ENCODE measurements at regions not wholly inside any gene's neighbourhood (a gene's known extent, or its start where the extent isn't known, plus 50 kb on each side); places are given as distances from the start of the nearest gene placed in this dataset.
A peak's percentile ranks its signal among the peaks of the same experiment; 100 is the strongest.

DNA sequence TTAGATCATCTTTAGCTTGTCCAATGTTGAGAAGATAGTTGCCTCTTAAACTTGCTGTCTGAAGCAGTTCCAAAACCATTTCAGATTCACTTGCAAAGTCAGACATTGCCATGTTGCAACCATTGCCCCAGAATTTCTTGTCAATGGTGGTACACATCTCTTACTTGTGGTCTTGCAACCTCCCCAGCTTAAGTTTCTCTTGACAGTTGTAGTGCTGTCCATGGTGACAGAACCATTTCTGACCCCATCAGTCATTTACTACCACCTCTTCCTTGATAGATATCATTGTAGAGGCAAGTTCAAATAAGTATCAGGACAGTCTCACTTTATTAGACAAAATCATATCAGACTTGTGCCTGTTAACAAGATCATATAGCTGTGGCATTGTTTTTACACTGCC, 407.2 kb upstream of the HNRNPA3 start:
- TF ChIP-seq, protein P1, sequence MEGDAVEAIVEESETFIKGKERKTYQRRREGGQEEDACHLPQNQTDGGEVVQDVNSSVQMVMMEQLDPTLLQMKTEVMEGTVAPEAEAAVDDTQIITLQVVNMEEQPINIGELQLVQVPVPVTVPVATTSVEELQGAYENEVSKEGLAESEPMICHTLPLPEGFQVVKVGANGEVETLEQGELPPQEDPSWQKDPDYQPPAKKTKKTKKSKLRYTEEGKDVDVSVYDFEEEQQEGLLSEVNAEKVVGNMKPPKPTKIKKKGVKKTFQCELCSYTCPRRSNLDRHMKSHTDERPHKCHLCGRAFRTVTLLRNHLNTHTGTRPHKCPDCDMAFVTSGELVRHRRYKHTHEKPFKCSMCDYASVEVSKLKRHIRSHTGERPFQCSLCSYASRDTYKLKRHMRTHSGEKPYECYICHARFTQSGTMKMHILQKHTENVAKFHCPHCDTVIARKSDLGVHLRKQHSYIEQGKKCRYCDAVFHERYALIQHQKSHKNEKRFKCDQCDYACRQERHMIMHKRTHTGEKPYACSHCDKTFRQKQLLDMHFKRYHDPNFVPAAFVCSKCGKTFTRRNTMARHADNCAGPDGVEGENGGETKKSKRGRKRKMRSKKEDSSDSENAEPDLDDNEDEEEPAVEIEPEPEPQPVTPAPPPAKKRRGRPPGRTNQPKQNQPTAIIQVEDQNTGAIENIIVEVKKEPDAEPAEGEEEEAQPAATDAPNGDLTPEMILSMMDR (IDR thresholded peaks at IDR 0.05), result no peak
- no peak overlapping the region for H3K4me3 ChIP-seq
- DNase-seq (ENCODE audit: low spot score), result no peak
- no peaks in the 10 kb centered on the region for H3K27me3 ChIP-seq
- no peak overlapping the region for H3K27ac ChIP-seq
- H3K4me1 ChIP-seq, result no peaks in the 10 kb centered on the region
- H3K9me3 ChIP-seq, result no peaks in the 10 kb centered on the region
- no peaks in the 10 kb centered on the region for H3K36me3 ChIP-seq

DNA sequence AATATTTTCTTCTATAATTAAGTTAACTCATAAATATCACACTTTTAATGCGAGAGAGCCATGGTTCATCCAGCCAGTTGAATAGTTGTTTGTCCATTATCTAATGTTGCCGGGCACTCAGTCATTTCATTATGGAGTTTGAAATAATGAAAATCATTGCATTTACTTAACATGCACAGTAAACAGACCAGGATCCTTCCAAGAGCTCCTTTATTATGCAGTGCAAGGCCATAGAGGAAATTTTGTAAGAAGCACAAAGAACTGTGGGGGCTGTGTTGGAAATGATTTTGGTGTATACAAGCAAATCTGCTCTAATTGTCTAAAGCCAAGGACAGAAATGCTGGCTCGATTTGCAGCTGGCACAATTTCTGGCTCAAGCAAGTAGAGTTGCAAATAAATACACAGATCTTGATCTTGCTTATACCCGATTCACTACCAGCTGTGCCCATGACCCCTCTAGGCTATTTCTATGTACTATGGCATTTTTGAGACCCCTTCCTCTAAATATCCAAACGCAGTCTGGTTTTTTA, 400.3 kb upstream of the HNRNPA3 start:
- Histone ChIP-seq H3K9me3 (no peaks in the 10 kb centered on the region), H3K27ac (no peak overlapping the region), H3K36me3 (no peaks in the 10 kb centered on the region), H3K4me1 (peaks cover 0 to 6% of the 10 kb centered on the region in 2 donors), H3K4me3 (no peak overlapping the region), H3K27me3 (no peaks in the 10 kb centered on the region)
- TF ChIP-seq, protein P1 (IDR thresholded peaks at IDR 0.05), result no peak
- DNase-seq (ENCODE audit: low spot score), result no peak

DNA sequence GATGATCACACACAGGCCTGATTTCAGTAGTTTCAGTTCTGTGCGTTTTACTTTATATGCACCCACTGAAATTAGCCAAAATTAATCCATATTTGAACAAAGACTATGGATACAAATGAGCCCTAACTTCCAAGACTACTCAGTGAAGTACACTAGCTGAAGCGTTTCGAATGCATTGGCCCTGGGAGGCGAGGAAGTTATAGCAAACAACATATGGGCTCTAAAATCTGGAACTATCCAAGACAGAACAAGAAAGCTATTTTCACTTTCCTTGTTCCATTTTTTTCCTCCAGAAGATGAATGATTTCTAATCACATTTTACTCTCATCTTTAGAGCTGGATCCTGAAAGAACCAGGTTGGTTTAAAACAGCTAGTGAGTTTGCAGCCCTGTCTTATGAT, 399.4 kb upstream of the HNRNPA3 start:
- Histone ChIP-seq H3K27me3 (no peaks in the 10 kb centered on the region), H3K9me3 (no peaks in the 10 kb centered on the region), H3K4me3 (no peak overlapping the region), H3K36me3 (no peaks in the 10 kb centered on the region), H3K4me1 (peaks cover 0 to 6% of the 10 kb centered on the region in 2 donors), H3K27ac (no peak overlapping the region)
- DNase-seq (ENCODE audit: low spot score), result no peak
- TF ChIP-seq, protein P1 (IDR thresholded peaks at IDR 0.05), result no peak

DNA sequence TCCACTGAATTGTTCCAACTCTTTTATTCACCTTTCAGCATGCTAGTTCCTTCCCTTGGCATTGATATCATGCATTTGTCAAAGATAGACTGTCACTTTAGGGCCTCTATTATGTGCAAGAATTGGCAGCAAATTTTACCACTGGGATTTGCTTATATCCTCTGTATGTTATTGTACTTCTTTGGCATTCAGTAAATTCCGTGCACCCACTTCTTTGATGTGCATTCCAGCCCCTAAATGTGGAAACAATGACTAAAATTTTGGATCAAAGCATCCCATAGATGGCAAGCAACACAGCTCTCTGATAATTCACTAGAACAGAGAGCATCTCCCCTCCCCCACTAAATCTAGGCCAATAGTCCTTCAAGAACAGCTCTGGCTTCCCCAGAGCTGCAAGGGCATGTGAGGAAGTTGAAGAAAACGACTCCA, 399.0 kb upstream of the HNRNPA3 start:
- Histone ChIP-seq H3K27me3 (no peaks in the 10 kb centered on the region), H3K4me3 (no peak overlapping the region), H3K27ac (no peak overlapping the region), H3K4me1 (peaks cover 0 to 6% of the 10 kb centered on the region in 2 donors), H3K9me3 (no peaks in the 10 kb centered on the region), H3K36me3 (no peaks in the 10 kb centered on the region)
- DNase-seq (ENCODE audit: low spot score), result no peak
- TF ChIP-seq, protein P1 (IDR thresholded peaks at IDR 0.05), result no peak

DNA sequence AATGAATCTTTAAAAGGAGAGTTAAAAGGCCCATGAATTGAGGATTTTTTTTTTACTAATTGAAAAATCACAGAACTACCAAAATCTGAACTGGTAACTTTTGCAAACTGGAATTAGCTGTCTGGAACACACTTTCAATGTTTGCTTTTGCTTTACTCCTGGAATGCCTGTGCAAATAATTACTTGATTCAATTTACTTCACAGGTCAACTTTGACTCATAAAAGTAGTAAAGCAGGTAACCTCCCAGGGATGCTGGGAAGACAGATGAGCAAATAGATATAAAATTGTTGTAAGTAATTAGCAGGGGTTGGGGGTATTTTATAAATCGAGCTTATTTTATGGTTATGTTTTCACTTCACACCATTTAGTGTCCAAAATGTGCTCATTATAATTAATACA, 398.3 kb upstream of the HNRNPA3 start:
- TF ChIP-seq, protein P1 (IDR thresholded peaks at IDR 0.05), result no peak
- Histone ChIP-seq H3K4me1 (peaks cover 0 to 6% of the 10 kb centered on the region in 2 donors), H3K27me3 (no peaks in the 10 kb centered on the region), H3K36me3 (no peaks in the 10 kb centered on the region), H3K27ac (no peak overlapping the region), H3K4me3 (no peak overlapping the region), H3K9me3 (no peaks in the 10 kb centered on the region)
- no peak for DNase-seq (ENCODE audit: low spot score)

DNA sequence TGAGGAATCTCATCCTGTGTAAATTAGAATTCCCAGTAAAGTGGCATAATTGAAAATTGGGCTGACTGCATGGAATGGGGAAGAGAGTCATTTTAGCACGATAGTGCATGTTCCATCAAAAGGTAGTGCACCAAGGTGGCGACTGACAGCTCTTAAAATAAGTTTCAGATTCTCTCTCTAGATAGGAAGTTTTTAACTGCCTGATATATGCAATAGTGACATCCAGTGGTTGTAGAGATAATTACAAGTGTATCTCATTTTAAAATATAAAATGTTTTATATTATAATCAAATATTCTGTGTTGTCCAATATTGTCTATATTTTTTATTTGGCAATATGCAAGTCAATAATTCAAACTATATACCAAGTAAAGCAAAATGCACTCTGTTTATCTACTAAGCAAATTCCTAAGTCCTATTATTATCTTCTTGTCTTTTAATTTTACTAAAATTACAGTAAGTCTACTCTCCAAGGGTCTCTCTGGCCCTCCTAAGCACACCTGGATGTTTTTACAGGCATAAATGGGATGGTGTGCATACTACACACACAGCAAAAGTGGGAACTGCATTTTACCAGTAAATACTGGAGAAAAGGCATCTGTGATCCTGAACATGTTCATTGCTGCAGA, 397.7 kb upstream of the HNRNPA3 start:
- H3K4me1 ChIP-seq, result peaks cover 0 to 6% of the 10 kb centered on the region in 2 donors
- H3K27me3 ChIP-seq, result no peaks in the 10 kb centered on the region
- no peaks in the 10 kb centered on the region for H3K36me3 ChIP-seq
- no peak overlapping the region for H3K27ac ChIP-seq
- no peak overlapping the region for H3K4me3 ChIP-seq
- H3K9me3 ChIP-seq, result no peaks in the 10 kb centered on the region
- no peak for DNase-seq (ENCODE audit: low spot score)
- TF ChIP-seq, protein P1 (IDR thresholded peaks at IDR 0.05), result peak; percentile 35 to 75
